GM04503 (cell line): ENCODE measurements at regions not wholly inside any gene's neighbourhood (a gene's known extent, or its start where the extent isn't known, plus 50 kb on each side); places are given as distances from the start of the nearest gene placed in this dataset.

Source experiments
- DNase-seq: peaks from one replicate; pipeline ENCODE4 v3.0.0-alpha.2; 2012; ENCODE audit warnings: low read depth

GRCh38 chr3:105304487-105304886 is 62.2 kb upstream of the ALCAM start:
- no peak for DNase-seq

- no peak for DNase-seq
These were observed 51.6 kb upstream of the ALCAM start for GRCh38 chr3:105315144-105315543.

- no peak for DNase-seq
These were observed 50.9 kb upstream of the ALCAM start for GRCh38 chr3:105315815-105316214.

DNA sequence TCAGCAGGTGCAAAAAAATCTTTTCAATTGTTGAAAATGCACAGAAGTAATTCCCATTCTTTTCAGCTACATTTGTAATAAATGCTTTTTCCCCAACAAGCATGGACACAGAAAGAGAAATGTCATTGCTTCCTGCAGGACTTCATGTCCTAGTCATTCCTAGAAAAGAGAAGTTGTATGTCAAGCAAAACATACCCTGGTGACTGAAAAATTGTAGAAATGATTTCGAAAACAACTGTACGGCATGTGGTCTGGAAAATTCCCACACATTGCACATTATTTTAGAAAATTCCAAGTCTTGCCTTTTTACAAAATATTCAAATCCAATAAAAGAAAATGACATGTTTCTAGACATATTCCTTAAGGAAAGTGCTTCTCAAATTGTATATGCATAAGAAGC is 50.4 kb upstream of the ALCAM start:
- no peak for DNase-seq
